Astrocyte of the cerebellum (primary cell): ENCODE measurements at regions not wholly inside any gene's neighbourhood (a gene's known extent, or its start where the extent isn't known, plus 50 kb on each side); places are given as distances from the start of the nearest gene placed in this dataset.

Experiments used
- DNase-seq: peaks from one replicate; pipeline ENCODE4 v3.0.0-alpha.2; 2011; ENCODE audit warnings: low read depth
- H3K4me3 ChIP-seq: 2 replicates; pipeline ENCODE4 v1.5.1; 2011; ENCODE audit warnings: mild to moderate bottlenecking, low read depth, low read length, moderate library complexity
- in situ Hi-C: cut with HindIII; loops from 2 replicates; pipeline ENCODE4 v1.10.0; 2017; ENCODE audit warnings: low sequenced_read_pairs
- TF ChIP-seq, protein P1 (sequence below): IDR thresholded peaks from 2 replicates; pipeline ENCODE4 v1.5.1; 2012; ENCODE audit warnings: low read length, low read depth, moderate library complexity, mild to moderate bottlenecking; ENCODE audit errors: missing control alignments

DNA sequence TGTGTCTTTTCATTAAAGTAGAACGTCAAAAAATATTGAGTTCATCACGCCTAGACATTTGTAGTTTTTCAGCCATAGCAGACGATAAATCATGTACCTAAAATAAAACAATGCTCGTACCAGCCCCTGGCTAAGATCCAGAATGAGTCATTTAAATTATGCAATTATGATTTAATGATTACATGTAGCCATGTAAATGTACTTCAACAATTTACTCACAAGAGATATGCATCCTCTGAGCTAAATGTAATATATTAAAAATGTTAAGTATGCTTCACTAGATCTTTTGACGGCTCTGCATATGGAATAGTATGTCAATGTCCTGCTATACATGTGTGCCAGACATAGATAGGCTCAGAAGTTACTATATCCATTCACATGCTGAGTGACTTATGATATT lies 1077.8 kb downstream of the ARAP2 start:
- no peak overlapping the region for H3K4me3 ChIP-seq
- TF ChIP-seq, protein P1, sequence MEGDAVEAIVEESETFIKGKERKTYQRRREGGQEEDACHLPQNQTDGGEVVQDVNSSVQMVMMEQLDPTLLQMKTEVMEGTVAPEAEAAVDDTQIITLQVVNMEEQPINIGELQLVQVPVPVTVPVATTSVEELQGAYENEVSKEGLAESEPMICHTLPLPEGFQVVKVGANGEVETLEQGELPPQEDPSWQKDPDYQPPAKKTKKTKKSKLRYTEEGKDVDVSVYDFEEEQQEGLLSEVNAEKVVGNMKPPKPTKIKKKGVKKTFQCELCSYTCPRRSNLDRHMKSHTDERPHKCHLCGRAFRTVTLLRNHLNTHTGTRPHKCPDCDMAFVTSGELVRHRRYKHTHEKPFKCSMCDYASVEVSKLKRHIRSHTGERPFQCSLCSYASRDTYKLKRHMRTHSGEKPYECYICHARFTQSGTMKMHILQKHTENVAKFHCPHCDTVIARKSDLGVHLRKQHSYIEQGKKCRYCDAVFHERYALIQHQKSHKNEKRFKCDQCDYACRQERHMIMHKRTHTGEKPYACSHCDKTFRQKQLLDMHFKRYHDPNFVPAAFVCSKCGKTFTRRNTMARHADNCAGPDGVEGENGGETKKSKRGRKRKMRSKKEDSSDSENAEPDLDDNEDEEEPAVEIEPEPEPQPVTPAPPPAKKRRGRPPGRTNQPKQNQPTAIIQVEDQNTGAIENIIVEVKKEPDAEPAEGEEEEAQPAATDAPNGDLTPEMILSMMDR = no peak
- in situ Hi-C loops = no loop called here
- DNase-seq = no peak

DNA sequence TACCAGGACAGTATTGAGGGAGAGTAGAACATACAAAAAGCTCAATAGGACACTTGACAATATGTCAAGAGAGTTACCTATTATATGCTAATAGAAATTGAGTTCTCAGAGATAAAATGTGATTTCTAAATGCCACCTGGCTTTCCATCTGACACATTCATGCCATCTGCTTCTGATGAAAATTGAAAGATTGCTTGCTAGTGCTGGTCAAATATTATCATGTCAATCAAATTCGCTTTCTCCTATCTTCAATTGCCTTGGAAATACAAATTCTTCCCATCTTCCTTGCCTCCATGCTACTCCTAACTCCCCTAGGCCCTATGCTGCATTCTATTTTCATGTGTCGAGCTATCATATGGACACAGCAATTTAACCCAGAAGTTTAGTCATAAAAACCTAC lies 1076.9 kb downstream of the ARAP2 start:
- TF ChIP-seq, protein P1 = no peak
- in situ Hi-C loops = no loop called here
- no peak overlapping the region for H3K4me3 ChIP-seq
- no peak for DNase-seq

- DNase-seq = no peak
- H3K4me3 ChIP-seq = no peak overlapping the region
- TF ChIP-seq, protein P1 = no peak
- in situ Hi-C loops = no loop called here
Measured at GRCh38 chr4:35175487-35175886, 1068.8 kb downstream of the ARAP2 start.

DNA sequence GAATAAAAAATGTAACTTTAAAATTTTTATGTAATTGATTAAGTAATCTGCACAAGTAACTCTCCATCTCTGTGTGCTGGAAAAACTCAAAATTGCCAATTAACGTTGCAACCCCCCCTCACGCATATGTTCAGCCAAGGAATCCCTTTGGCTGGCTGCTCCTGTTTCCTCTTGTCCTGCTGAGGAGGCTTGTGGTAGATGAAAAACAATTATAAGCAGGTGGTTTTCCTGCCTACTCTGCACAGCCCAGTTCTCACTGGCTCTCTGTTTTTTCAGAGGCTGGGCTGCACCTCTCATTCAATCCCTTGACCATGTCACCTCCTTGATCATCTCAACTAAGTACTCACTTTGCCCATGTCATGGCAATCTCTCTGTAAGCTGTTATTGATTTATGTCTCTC lies 1068.4 kb downstream of the ARAP2 start:
- no peak for DNase-seq
- no peak overlapping the region for H3K4me3 ChIP-seq
- TF ChIP-seq, protein P1 = no peak
- in situ Hi-C loops = no loop called here

DNA sequence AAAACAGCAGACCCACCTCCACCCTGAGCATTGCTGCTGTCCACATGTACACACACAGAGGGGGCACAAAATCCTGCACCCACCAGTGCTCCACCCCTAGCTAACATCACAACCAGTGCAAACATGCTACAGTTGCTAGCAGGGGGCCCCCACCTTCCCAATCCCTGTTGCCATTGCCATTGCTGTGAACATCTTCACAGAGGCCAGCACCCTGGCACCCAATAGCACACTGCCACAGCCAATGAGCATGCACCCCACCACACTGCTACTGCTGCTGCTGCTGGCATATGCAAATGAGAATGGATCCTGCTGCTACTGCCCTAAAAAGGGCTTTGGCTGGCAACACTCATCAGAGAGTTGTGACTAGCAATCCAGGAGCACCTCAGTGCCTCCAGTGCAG lies 1061.9 kb downstream of the ARAP2 start:
- TF ChIP-seq, protein P1 = no peak
- DNase-seq = no peak
- in situ Hi-C loops = no loop called here
- H3K4me3 ChIP-seq = no peak overlapping the region

- in situ Hi-C loops = no loop called here
- TF ChIP-seq, protein P1 = no peak
- H3K4me3 ChIP-seq = no peak overlapping the region
- no peak for DNase-seq
Measured at GRCh38 chr4:35189988-35190613, 1054.2 kb downstream of the ARAP2 start.
